K562 (cell line): ENCODE measurements at regions not wholly inside any gene's neighbourhood (a gene's known extent, or its start where the extent isn't known, plus 50 kb on each side); places are given as distances from the start of the nearest gene placed in this dataset.

Source experiments
- ATAC-seq: fragments of 200-7000 bp; cut with Tn5 transposase; 3 replicates; pipeline ENCODE4 v1.9.1; 2020; ENCODE audit warnings: moderate library complexity
- BruUV-seq: library from RNA; stranded (reverse); fragments of 400-500 nt; replicated peaks from 2 replicates; lab custom pipeline; 2021; lab: Mats Ljungman, UMichigan
- CTCF ChIA-PET: fragments of 300-600 bp; formaldehyde crosslinking; extraction: SDS; loops from one replicate; lab custom pipeline; 2021; ENCODE audit warnings: low intra/inter-chr PET ratio; lab: Yijun Ruan, JAX
- POLR2A ChIA-PET: fragments of 300-600, 350-650 bp; sonication (Branson Sonifier 250); formaldehyde crosslinking; extraction: SDS; loops from one replicate; lab custom pipeline; 2021; ENCODE audit warnings: antibody characterized with exemption, inconsistent platforms; lab: Yijun Ruan, JAX
- DNase-seq, 4 experiments: peaks; one replicate each; pipeline versions ENCODE4 v3.0.0 to v3.0.0-alpha.2; 2011 to 2018; ENCODE audit warnings: low spot score in 3 of 4, mixed read lengths in 3 of 4; ENCODE audit errors: extremely low read depth in 1 of 4
- FAIRE-seq: peaks from 2 replicates; lab custom pipeline; 2011; peaks lifted over from hg19 to GRCh38; lab: Jason Lieb, UNC
- H2AFZ ChIP-seq: 2 replicates; pipeline ENCODE4 v1.6.0; 2011; ENCODE audit warnings: low read depth, low read length, control low read depth, inconsistent platforms
- H3K27ac ChIP-seq: fragments of 200-600 bp; 3 replicates; pipeline ENCODE4 v1.8.0; 2011; ENCODE audit warnings: low read depth, mild to moderate bottlenecking, control low read depth, inconsistent platforms, low read length, moderate library complexity, mixed read lengths; ENCODE audit errors: extremely low read depth
- H3K27me3 ChIP-seq, 2 experiments: fragments of 300-600 bp in 1 of 2; 2 replicates in 1 of 2; 3 replicates in 1 of 2; pipeline versions ENCODE4 v1.6.0 to v1.8.0; 2011; ENCODE audit warnings: inconsistent platforms in 2 of 2, low read length in 2 of 2, mild to moderate bottlenecking in 1 of 2, mixed read lengths in 1 of 2, moderate library complexity in 1 of 2; ENCODE audit not compliant: control insufficient read depth in 2 of 2, insufficient read depth in 2 of 2
- H3K36me3 ChIP-seq: fragments of 300-600 bp; 3 replicates; pipeline ENCODE4 v1.8.0; 2011; ENCODE audit warnings: mild to moderate bottlenecking, low read length, inconsistent platforms; ENCODE audit not compliant: control insufficient read depth, insufficient read depth
- H3K4me1 ChIP-seq, 2 experiments: fragments of 200-600 bp in 1 of 2; replicated peaks in 1 of 2; 2 replicates in 1 of 2; 3 replicates in 1 of 2; pipeline versions ENCODE4 v1.5.1 to v1.8.0; 2011; ENCODE audit warnings: inconsistent platforms in 2 of 2, low read length in 2 of 2, mild to moderate bottlenecking in 1 of 2, mixed read lengths in 1 of 2, moderate library complexity in 1 of 2; ENCODE audit not compliant: control insufficient read depth in 2 of 2, insufficient read depth in 2 of 2
- H3K4me2 ChIP-seq: 2 replicates; pipeline ENCODE4 v1.6.1; 2011; ENCODE audit warnings: low read length, control low read depth, inconsistent platforms, mixed read lengths; ENCODE audit not compliant: insufficient read depth
- H3K4me3 ChIP-seq: fragments of 200-600 bp; sonication (generic), shearing (Covaris generic); 2 replicates; pipeline ENCODE4 v1.5.1; 2016; ENCODE audit warnings: control low read depth, inconsistent platforms
- H3K79me2 ChIP-seq: fragments of 200-600 bp; 3 replicates; pipeline ENCODE4 v1.8.0; 2011; ENCODE audit warnings: low read length, inconsistent platforms; ENCODE audit not compliant: control insufficient read depth, insufficient read depth
- H3K9ac ChIP-seq, 2 experiments: 2 replicates each; pipeline versions ENCODE4 v1.6.0 to v1.6.1; 2011; ENCODE audit warnings: low read depth in 2 of 2, low read length in 2 of 2, control low read depth in 1 of 2, inconsistent platforms in 1 of 2, mild to moderate bottlenecking in 1 of 2, mixed read lengths in 1 of 2; ENCODE audit not compliant: insufficient read depth in 1 of 2
- H3K9me1 ChIP-seq: one replicate; pipeline ENCODE4 v1.6.0; 2011; ENCODE audit warnings: inconsistent platforms, mild to moderate bottlenecking, low read length, moderate library complexity; ENCODE audit not compliant: control insufficient read depth, insufficient read depth
- H3K9me3 ChIP-seq: replicated peaks from 2 replicates; pipeline ENCODE4 v1.5.1; 2011; ENCODE audit warnings: low read depth, low read length, inconsistent platforms; ENCODE audit not compliant: control insufficient read depth, insufficient read depth
- H4K20me1 ChIP-seq: replicated peaks from 2 replicates; pipeline ENCODE4 v1.6.1; 2011; ENCODE audit warnings: low read length, inconsistent platforms, mixed read lengths; ENCODE audit not compliant: control insufficient read depth, insufficient read depth
- COPS2 ChIP-seq: fragments of 450-650 bp; conservative IDR thresholded peaks from 2 replicates; pipeline ENCODE4 v1.6.1; 2016; ENCODE audit warnings: mild to moderate bottlenecking, moderate library complexity
- DPF2 ChIP-seq: fragments of 450-650 bp; IDR thresholded peaks from 2 replicates; pipeline ENCODE4 v1.6.1; 2016
- MBD2 ChIP-seq: sonication (generic); IDR thresholded peaks from 2 replicates; pipeline ENCODE4 v1.6.1; 2016; ENCODE audit warnings: low read depth, borderline replicate concordance
- PHF20 ChIP-seq: fragments of 450-650 bp; IDR thresholded peaks from 2 replicates; pipeline ENCODE4 v1.6.1; 2018; ENCODE audit not compliant: partially characterized antibody
- RBBP5 ChIP-seq: fragments of 200-600 bp; sonication (generic); IDR thresholded peaks from 2 replicates; pipeline ENCODE4 v1.6.1; 2012; ENCODE audit warnings: borderline replicate concordance, mild to moderate bottlenecking, low read length, control low read depth, inconsistent platforms; ENCODE audit not compliant: insufficient read depth, poor library complexity, severe bottlenecking
- RHOXF2B ChIP-seq: fragments of 250-450 bp; sonication (Bioruptor Pico); conservative IDR thresholded peaks from 2 replicates; pipeline ENCODE4 v1.5.1; 2021
- SRSF3 ChIP-seq: fragments of 200-400 bp; formaldehyde crosslinking; IDR thresholded peaks from 2 replicates; pipeline ENCODE4 v1.6.1; 2016; ENCODE audit warnings: mild to moderate bottlenecking, low read length, moderate library complexity; ENCODE audit not compliant: insufficient read depth
- STAG1 ChIP-seq: sonication (generic); formaldehyde crosslinking; IDR thresholded peaks from 2 replicates; pipeline ENCODE4 v1.5.0; 2020; ENCODE audit warnings: missing genetic modification reagents, borderline replicate concordance
- XRCC4 ChIP-seq: IDR thresholded peaks from one replicate; pipeline ENCODE4 v1.6.1; 2011; ENCODE audit not compliant: insufficient read depth, insufficient read length; ENCODE audit errors: extremely low read depth
- ZNF140 ChIP-seq: fragments of 250-450 bp; sonication (Bioruptor Pico); IDR thresholded peaks from 2 replicates; pipeline ENCODE4 v1.8.0; 2021; ENCODE audit warnings: moderate library complexity, mild to moderate bottlenecking, inconsistent platforms
- WGBS: fragments of 100-300 bp; shearing (Covaris generic); methylation state at CpG from one replicate; pipeline ENCODE4 v1.1.6; 2016; ENCODE audit warnings: low coverage, mixed read lengths; ENCODE audit not compliant: insufficient coverage; ENCODE audit errors: missing lambda C conversion rate; 5-methylcytosine and 5-hydroxymethylcytosine counted together
- in situ Hi-C: fragments of 300-500 bp; cut with MboI; formaldehyde crosslinking; loops from 4 replicates; pipeline ENCODE4 v1.15.0; 2018; ENCODE audit warnings: inconsistent platforms, mixed read lengths
- intact Hi-C: fragments of 100-400 bp; cut with micrococcal nuclease; formaldehyde crosslinking; loops from 2 replicates; pipeline ENCODE4 v1.14.2; 2022
- TF ChIP-seq, protein P1 (sequence below): fragments of 250-450 bp; sonication (Bioruptor Pico); IDR thresholded peaks from 2 replicates; pipeline ENCODE4 v1.4.0; 2020; ENCODE audit warnings: mild to moderate bottlenecking, moderate library complexity

DNA sequence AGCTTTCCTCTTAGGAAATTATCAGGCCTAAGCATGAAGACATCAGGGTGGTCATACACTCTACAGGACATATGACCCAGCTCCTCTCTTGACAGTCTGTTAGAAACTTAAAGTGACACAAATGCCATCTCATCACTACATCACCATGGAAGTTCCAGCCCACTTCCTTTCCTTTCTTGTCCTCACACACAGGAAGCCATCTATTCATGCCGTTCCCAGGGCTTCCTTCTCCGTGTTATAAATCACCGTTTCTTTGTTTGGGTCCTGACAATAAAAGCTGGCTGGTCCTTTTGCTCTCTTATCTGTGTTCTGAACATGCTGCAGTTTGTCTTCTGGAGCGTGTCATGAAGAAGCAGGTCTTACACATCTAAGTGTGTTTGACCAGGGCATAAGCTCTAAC lies 692.1 kb upstream of the CELF4 start:
- no TSS peak for BruUV-seq
- no peaks in the 10 kb centered on the region for H3K4me1 ChIP-seq

More for the DNA sequence above, 692.1 kb upstream of the CELF4 start:
- TF ChIP-seq RBBP5, result no peak
- no peak for TF ChIP-seq COPS2
- no peak for TF ChIP-seq DPF2
- TF ChIP-seq, protein P1, sequence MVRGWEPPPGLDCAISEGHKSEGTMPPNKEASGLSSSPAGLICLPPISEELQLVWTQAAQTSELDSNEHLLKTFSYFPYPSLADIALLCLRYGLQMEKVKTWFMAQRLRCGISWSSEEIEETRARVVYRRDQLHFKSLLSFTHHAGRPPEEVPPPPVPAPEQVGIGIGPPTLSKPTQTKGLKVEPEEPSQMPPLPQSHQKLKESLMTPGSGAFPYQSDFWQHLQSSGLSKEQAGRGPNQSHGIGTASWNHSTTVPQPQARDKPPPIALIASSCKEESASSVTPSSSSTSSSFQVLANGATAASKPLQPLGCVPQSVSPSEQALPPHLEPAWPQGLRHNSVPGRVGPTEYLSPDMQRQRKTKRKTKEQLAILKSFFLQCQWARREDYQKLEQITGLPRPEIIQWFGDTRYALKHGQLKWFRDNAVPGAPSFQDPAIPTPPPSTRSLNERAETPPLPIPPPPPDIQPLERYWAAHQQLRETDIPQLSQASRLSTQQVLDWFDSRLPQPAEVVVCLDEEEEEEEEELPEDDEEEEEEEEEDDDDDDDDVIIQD, result no peak
- TF ChIP-seq STAG1, result no peak
- no peak for TF ChIP-seq PHF20
- TF ChIP-seq RHOXF2B (CRISPR knock-in tag), result no peak
- TF ChIP-seq SRSF3, result no peak
- no peak for TF ChIP-seq MBD2
- no peak for TF ChIP-seq ZNF140 (CRISPR knock-in tag)
- TF ChIP-seq XRCC4, result no peak
- Histone ChIP-seq H3K79me2 (no peaks in the 10 kb centered on the region), H3K4me2 (no peak overlapping the region), H4K20me1 (no peaks in the 10 kb centered on the region), H3K27ac (no peak overlapping the region), H3K9ac (no peak overlapping the region), H3K9me3 (no peaks in the 10 kb centered on the region; the same call in 1 of the 2 replicates), H3K27me3 (no peaks in the 10 kb centered on the region), H3K4me3 (no peak overlapping the region), H2AFZ (no peak overlapping the region), H3K36me3 (no peaks in the 10 kb centered on the region), H3K9me1 (no peaks in the 10 kb centered on the region)
- ATAC-seq (no peak), DNase-seq (no peak), FAIRE-seq (no peak)
- in situ Hi-C loops, result no loop called here
- 0% methylated on average over 4 of the region's 4 CpGs for WGBS
- POLR2A ChIA-PET, result no interaction called here
- CTCF ChIA-PET, result no interaction called here
- intact Hi-C loops, result no loop called here
